H1 (cell line): ENCODE measurements at regions not wholly inside any gene's neighbourhood (a gene's known extent, or its start where the extent isn't known, plus 50 kb on each side); places are given as distances from the start of the nearest gene placed in this dataset.

ENCODE experiments used
- CTCF ChIA-PET: fragments of 300-600 bp; sonication (Branson Sonifier 250); formaldehyde crosslinking; loops from one replicate; lab custom pipeline; 2021; ENCODE audit not compliant: partially characterized antibody; lab: Charles Lee
- POLR2A ChIA-PET: fragments of 300-600 bp; sonication (Branson Sonifier 250); formaldehyde crosslinking; loops from one replicate; lab custom pipeline; 2021; ENCODE audit warnings: inconsistent platforms; ENCODE audit not compliant: partially characterized antibody; lab: Charles Lee
- DNase-seq, 2 experiments: peaks; one replicate each; pipeline versions ENCODE4 v3.0.0 to v3.0.0-alpha.2; 2010 to 2022; ENCODE audit warnings: low spot score in 2 of 2, low read depth in 1 of 2, mixed read lengths in 1 of 2
- FAIRE-seq: peaks from 2 replicates; lab custom pipeline; 2011; peaks lifted over from hg19 to GRCh38; lab: Jason Lieb, UNC
- H2AFZ ChIP-seq: 2 replicates; pipeline ENCODE4 v1.8.1; 2012; ENCODE audit warnings: low read length, inconsistent platforms
- H2AK5ac ChIP-seq: 2 replicates; pipeline ENCODE4 v1.6.1; 2013; ENCODE audit warnings: low read depth, low read length
- H2BK120ac ChIP-seq: replicated peaks from 2 replicates; pipeline ENCODE3; 2013; ENCODE audit warnings: low read depth, low read length, inconsistent platforms
- H2BK12ac ChIP-seq: 2 replicates; pipeline ENCODE4 v1.6.1; 2013; ENCODE audit warnings: low read depth, low read length
- H2BK15ac ChIP-seq: 2 replicates; pipeline ENCODE4 v1.6.1; 2013; ENCODE audit warnings: low read length
- H2BK20ac ChIP-seq: 2 replicates; pipeline ENCODE4 v1.6.1; 2013; ENCODE audit warnings: low read length
- H2BK5ac ChIP-seq: 2 replicates; pipeline ENCODE4 v1.6.1; 2013; ENCODE audit warnings: low read depth, low read length
- H3K14ac ChIP-seq: 2 replicates; pipeline ENCODE4 v1.6.1; 2013; ENCODE audit warnings: inconsistent platforms; ENCODE audit not compliant: insufficient read length
- H3K18ac ChIP-seq: 2 replicates; pipeline ENCODE4 v1.6.1; 2013; ENCODE audit warnings: low read length; ENCODE audit errors: extremely low read depth
- H3K23ac ChIP-seq: 2 replicates; pipeline ENCODE4 v1.6.1; 2013; ENCODE audit warnings: inconsistent platforms; ENCODE audit not compliant: insufficient read length
- H3K23me2 ChIP-seq: 2 replicates; pipeline ENCODE4 v1.6.1; 2013; ENCODE audit warnings: low read depth, low read length
- H3K27ac ChIP-seq: 2 replicates; pipeline ENCODE4 v1.6.1; 2011; ENCODE audit warnings: low read depth, low read length, inconsistent platforms
- H3K27me3 ChIP-seq, 4 experiments: replicated peaks in 1 of 4; 1 replicate in 1 of 4; 2 replicates in 3 of 4; pipeline versions ENCODE4 v1.6.1 to v1.8.1; 2011 to 2013; ENCODE audit warnings: low read length in 3 of 4, mild to moderate bottlenecking in 3 of 4, inconsistent platforms in 2 of 4, mixed read lengths in 2 of 4, moderate library complexity in 1 of 4; ENCODE audit not compliant: control insufficient read depth in 3 of 4, insufficient read depth in 3 of 4; ENCODE audit errors: extremely low read depth in 1 of 4
- H3K36me3 ChIP-seq, 4 experiments: 2 replicates each; pipeline versions ENCODE4 v1.6.1 to v1.8.1; 2011 to 2013; ENCODE audit warnings: mild to moderate bottlenecking in 4 of 4, low read length in 3 of 4, moderate library complexity in 2 of 4, control low read depth in 1 of 4, inconsistent platforms in 1 of 4; ENCODE audit not compliant: insufficient read depth in 4 of 4, control insufficient read depth in 2 of 4
- H3K4ac ChIP-seq: replicated peaks from 2 replicates; pipeline ENCODE3; 2013; ENCODE audit warnings: low read length, low read depth, mixed read lengths, inconsistent platforms; ENCODE audit not compliant: insufficient read length
- H3K4me1 ChIP-seq, 4 experiments: replicated peaks in 1 of 4; 1 replicate in 1 of 4; 2 replicates in 3 of 4; pipeline versions ENCODE4 v1.6.1 to v1.8.1; 2011 to 2013; ENCODE audit warnings: low read length in 3 of 4, inconsistent platforms in 2 of 4, mixed read lengths in 1 of 4; ENCODE audit not compliant: insufficient read depth in 4 of 4, control insufficient read depth in 3 of 4
- H3K4me2 ChIP-seq, 2 experiments: 2 replicates each; pipeline versions ENCODE4 v1.6.1 to v1.8.1; 2011 to 2013; ENCODE audit warnings: low read depth in 2 of 2, low read length in 2 of 2, control low read depth in 1 of 2, inconsistent platforms in 1 of 2, mild to moderate bottlenecking in 1 of 2; ENCODE audit not compliant: insufficient read depth in 1 of 2
- H3K4me3 ChIP-seq, 4 experiments: fragments of 200-600, 300-600 bp in 1 of 4; sonication (generic), shearing (Covaris generic), sonication (Bioruptor Twin) in 1 of 4; 2 replicates each; pipeline versions ENCODE4 v1.5.1 to v1.8.1; 2011 to 2016; ENCODE audit warnings: low read length in 4 of 4, low read depth in 3 of 4, control low read depth in 2 of 4, inconsistent platforms in 2 of 4, mild to moderate bottlenecking in 2 of 4, mixed read lengths in 1 of 4, moderate library complexity in 1 of 4; ENCODE audit not compliant: insufficient read depth in 2 of 4; ENCODE audit errors: extremely low read depth in 1 of 4
- H3K56ac ChIP-seq: replicated peaks from 2 replicates; pipeline ENCODE3; 2013; ENCODE audit warnings: low read depth, mild to moderate bottlenecking, mixed read lengths, low read length, inconsistent platforms; ENCODE audit not compliant: insufficient read length
- H3K79me1 ChIP-seq: 2 replicates; pipeline ENCODE4 v1.6.1; 2013; ENCODE audit warnings: low read depth, low read length, control low read depth
- H3K79me2 ChIP-seq, 2 experiments: 2 replicates each; pipeline versions ENCODE4 v1.6.1 to v1.8.1; 2012 to 2013; ENCODE audit warnings: low read length in 2 of 2, mild to moderate bottlenecking in 2 of 2, inconsistent platforms in 1 of 2; ENCODE audit not compliant: insufficient read depth in 2 of 2, control insufficient read depth in 1 of 2
- H3K9ac ChIP-seq, 4 experiments: replicated peaks in 1 of 4; 1 replicate in 1 of 4; 2 replicates in 3 of 4; pipeline versions ENCODE4 v1.6.1 to v1.8.1; 2011 to 2013; ENCODE audit warnings: low read depth in 3 of 4, low read length in 3 of 4, control low read depth in 2 of 4, mild to moderate bottlenecking in 2 of 4, moderate library complexity in 2 of 4, inconsistent platforms in 1 of 4; ENCODE audit errors: extremely low read depth in 1 of 4
- H3K9me3 ChIP-seq, 2 experiments: 2 replicates each; pipeline versions ENCODE4 v1.6.1 to v1.8.1; 2012 to 2013; ENCODE audit warnings: mild to moderate bottlenecking in 2 of 2, moderate library complexity in 2 of 2, control low read depth in 1 of 2, inconsistent platforms in 1 of 2, low read depth in 1 of 2, low read length in 1 of 2, mixed read lengths in 1 of 2; ENCODE audit not compliant: insufficient read depth in 2 of 2
- H4K20me1 ChIP-seq, 2 experiments: replicated peaks in 1 of 2; 2 replicates each; pipeline versions ENCODE3 to v1.8.1; 2011 to 2013; ENCODE audit warnings: inconsistent platforms in 2 of 2, low read length in 2 of 2, mild to moderate bottlenecking in 1 of 2; ENCODE audit not compliant: insufficient read depth in 2 of 2, control insufficient read depth in 1 of 2
- H4K5ac ChIP-seq: 2 replicates; pipeline ENCODE4 v1.6.1; 2013; ENCODE audit warnings: low read length, low read depth, mixed read lengths, inconsistent platforms; ENCODE audit not compliant: insufficient read length
- H4K8ac ChIP-seq: 2 replicates; pipeline ENCODE4 v1.8.0; 2013; ENCODE audit warnings: mild to moderate bottlenecking, moderate library complexity, low read length, inconsistent platforms; ENCODE audit not compliant: insufficient read depth; ENCODE audit errors: extremely low read depth
- H4K91ac ChIP-seq: replicated peaks from 2 replicates; pipeline ENCODE3; 2013; ENCODE audit warnings: low read length, mixed read lengths, inconsistent platforms; ENCODE audit not compliant: insufficient read length
- POU5F1 ChIP-seq: IDR thresholded peaks from 2 replicates; pipeline ENCODE4 v1.6.1; 2011; ENCODE audit warnings: low read depth, mild to moderate bottlenecking, low read length, moderate library complexity
- RNF2 ChIP-seq: fragments of 200-900, 300-1000 bp; sonication (generic); IDR thresholded peaks from 2 replicates; pipeline ENCODE4 v1.7.1; 2016; ENCODE audit warnings: borderline replicate concordance, low read depth, mild to moderate bottlenecking, antibody characterized with exemption, low read length; ENCODE audit not compliant: poor library complexity, severe bottlenecking; ENCODE audit errors: missing control alignments
- RXRA ChIP-seq: IDR thresholded peaks from 2 replicates; pipeline ENCODE4 v1.6.1; 2011; ENCODE audit warnings: low read depth, mild to moderate bottlenecking, low read length, moderate library complexity; ENCODE audit not compliant: insufficient read depth
- SUZ12 ChIP-seq: fragments of 200-600 bp; sonication (generic); IDR thresholded peaks from 2 replicates; pipeline ENCODE4 v1.6.1; 2012; ENCODE audit warnings: mild to moderate bottlenecking, inconsistent platforms, low read length, moderate library complexity, mixed read lengths
- TBP ChIP-seq: IDR thresholded peaks from 2 replicates; pipeline ENCODE4 v1.6.1; 2011; ENCODE audit warnings: low read depth, low read length, improper control_type of control experiment
- ZNF274 ChIP-seq: IDR thresholded peaks from 2 replicates; pipeline ENCODE4 v1.7.0; 2012; ENCODE audit warnings: low read length, borderline replicate concordance; ENCODE audit errors: extremely low read depth
- WGBS, 2 experiments: shearing (Covaris generic) in 1 of 2; methylation state at CpG; one replicate each; pipeline versions ENCODE4 v1.1.6 to v1.1.7; 2013 to 2015; ENCODE audit warnings: low lambda C conversion rate in 2 of 2, mixed read lengths in 2 of 2, inconsistent platforms in 1 of 2, low coverage in 1 of 2, missing lambda C conversion rate in 1 of 2; ENCODE audit not compliant: insufficient replicate concordance in 2 of 2, insufficient coverage in 1 of 2, insufficient read length in 1 of 2; ENCODE audit errors: extremely low coverage in 1 of 2, missing lambda C conversion rate in 1 of 2; 5-methylcytosine and 5-hydroxymethylcytosine counted together

DNA sequence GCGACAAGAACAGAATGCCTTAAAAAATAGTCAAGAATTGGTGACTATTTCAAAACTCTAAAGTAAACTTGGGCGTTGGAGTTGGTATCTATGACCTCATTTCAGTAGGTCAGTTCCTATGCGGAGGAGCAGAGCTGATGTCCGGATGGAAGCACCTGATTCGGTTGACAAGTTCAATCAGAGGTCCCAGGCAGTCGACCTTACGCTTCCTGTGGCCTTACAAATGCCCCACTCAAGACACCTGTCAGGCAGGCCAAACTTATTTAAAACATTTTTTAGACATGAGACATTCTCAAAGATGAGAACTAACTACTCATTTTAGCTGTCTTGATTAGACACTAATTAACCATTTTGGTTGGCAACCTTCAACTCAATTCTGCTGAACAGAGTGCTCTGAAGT is 137.7 kb upstream of the ADAMTS3 start:
- Histone ChIP-seq H4K20me1 (no peaks in the 10 kb centered on the region), H2BK12ac (no peak overlapping the region), H3K79me1 (no peaks in the 10 kb centered on the region), H2BK15ac (no peak overlapping the region), H4K5ac (no peak overlapping the region), H3K14ac (no peak overlapping the region), H3K4me2 (no peak overlapping the region), H3K9ac (no peak overlapping the region), H3K18ac (no peak overlapping the region), H2BK20ac (no peak overlapping the region), H2AK5ac (no peak overlapping the region), H2BK120ac (no peak overlapping the region), H3K79me2 (no peaks in the 10 kb centered on the region), H3K4ac (no peak overlapping the region), H3K9me3 (no peaks in the 10 kb centered on the region), H3K23me2 (no peaks in the 10 kb centered on the region), H3K4me1 (0 out of 7 replicates have a peak, but pooled peaks cover 0 to 2% (median 0%) of the 10 kb centered on the region in 4 experiments), H3K56ac (no peak overlapping the region), H3K23ac (no peak overlapping the region), H3K4me3 (no peak overlapping the region), H4K91ac (no peak overlapping the region), H2AFZ (no peak overlapping the region), H3K27me3 (no peaks in the 10 kb centered on the region), H4K8ac (no peak overlapping the region), H3K27ac (no peak overlapping the region), H2BK5ac (no peak overlapping the region), H3K36me3 (no peaks in the 10 kb centered on the region)
- 81% methylated on average over 7 of the region's 7 CpGs; no CpG with 5 or more reads in 1 of the 2 experiments for WGBS, 2 experiments
- DNase-seq, result no peak
- CTCF ChIA-PET, result interaction anchor here (2.2 kb wide), 1 partner anchor 314 kb away, joined by 7 read pairs; no protein-coding TSS in a partner anchor
- no peak for FAIRE-seq
- POLR2A ChIA-PET, result no interaction called here
- no peak for TF ChIP-seq TBP
- TF ChIP-seq RNF2, result no peak
- TF ChIP-seq ZNF274, result no peak
- no peak for TF ChIP-seq SUZ12
- no peak for TF ChIP-seq POU5F1
- no peak for TF ChIP-seq RXRA
